ENCODE measurements at regions not wholly inside any gene's neighbourhood (a gene's known extent, or its start where the extent isn't known, plus 50 kb on each side); places are given as distances from the start of the nearest gene placed in this dataset.

DNA sequence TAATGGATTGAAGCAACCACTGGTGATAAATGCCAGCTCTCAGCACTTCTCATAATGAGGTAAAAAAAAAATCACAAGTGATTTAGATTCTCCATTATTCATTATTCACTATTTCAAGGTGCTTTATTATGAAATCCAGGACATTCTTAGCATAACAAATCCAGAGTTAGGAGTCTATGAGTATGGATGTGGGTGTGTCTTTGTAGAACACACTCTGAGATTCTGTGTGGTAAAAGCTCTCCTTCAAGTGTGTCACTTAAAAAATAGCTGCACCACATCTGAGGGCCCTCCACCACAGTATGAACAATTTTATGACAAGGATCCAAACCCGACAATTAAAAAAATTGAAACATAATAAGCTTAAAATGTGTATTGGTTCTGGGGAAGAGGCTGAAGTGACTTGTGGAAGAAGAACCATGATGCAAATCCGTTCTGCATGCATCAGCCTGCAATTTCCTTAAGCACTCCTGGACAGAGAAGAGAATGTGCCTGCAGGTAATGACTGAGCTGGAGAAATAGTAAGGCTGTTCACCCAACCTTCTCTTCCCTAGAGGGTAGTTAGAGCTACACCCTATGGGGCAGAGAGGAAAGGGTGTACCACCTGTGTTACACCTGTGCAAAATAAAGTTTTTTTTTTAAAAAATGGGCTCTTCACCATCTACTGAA is 488.5 kb upstream of the MGAT4C start:
- TF ChIP-seq, protein P1, sequence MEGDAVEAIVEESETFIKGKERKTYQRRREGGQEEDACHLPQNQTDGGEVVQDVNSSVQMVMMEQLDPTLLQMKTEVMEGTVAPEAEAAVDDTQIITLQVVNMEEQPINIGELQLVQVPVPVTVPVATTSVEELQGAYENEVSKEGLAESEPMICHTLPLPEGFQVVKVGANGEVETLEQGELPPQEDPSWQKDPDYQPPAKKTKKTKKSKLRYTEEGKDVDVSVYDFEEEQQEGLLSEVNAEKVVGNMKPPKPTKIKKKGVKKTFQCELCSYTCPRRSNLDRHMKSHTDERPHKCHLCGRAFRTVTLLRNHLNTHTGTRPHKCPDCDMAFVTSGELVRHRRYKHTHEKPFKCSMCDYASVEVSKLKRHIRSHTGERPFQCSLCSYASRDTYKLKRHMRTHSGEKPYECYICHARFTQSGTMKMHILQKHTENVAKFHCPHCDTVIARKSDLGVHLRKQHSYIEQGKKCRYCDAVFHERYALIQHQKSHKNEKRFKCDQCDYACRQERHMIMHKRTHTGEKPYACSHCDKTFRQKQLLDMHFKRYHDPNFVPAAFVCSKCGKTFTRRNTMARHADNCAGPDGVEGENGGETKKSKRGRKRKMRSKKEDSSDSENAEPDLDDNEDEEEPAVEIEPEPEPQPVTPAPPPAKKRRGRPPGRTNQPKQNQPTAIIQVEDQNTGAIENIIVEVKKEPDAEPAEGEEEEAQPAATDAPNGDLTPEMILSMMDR (IDR thresholded peaks at IDR 0.05) = no peak
- no peak for TF ChIP-seq POLR2A (IDR thresholded peaks at IDR 0.05)
